ENCODE measurements at regions not wholly inside any gene's neighbourhood (a gene's known extent, or its start where the extent isn't known, plus 50 kb on each side); places are given as distances from the start of the nearest gene placed in this dataset.

- no peaks in the 10 kb centered on the region for H3K9me3 ChIP-seq
- H3K4me1 ChIP-seq = peaks cover 0 to 7% (median 0%) of the 10 kb centered on the region in 4 donors
- H3K27me3 ChIP-seq = no peaks in the 10 kb centered on the region
- no peaks in the 10 kb centered on the region for H3K36me3 ChIP-seq
- no peak for DNase-seq
- TF ChIP-seq POLR2A (IDR thresholded peaks at IDR 0.05) = no peak
- TF ChIP-seq, protein P1, sequence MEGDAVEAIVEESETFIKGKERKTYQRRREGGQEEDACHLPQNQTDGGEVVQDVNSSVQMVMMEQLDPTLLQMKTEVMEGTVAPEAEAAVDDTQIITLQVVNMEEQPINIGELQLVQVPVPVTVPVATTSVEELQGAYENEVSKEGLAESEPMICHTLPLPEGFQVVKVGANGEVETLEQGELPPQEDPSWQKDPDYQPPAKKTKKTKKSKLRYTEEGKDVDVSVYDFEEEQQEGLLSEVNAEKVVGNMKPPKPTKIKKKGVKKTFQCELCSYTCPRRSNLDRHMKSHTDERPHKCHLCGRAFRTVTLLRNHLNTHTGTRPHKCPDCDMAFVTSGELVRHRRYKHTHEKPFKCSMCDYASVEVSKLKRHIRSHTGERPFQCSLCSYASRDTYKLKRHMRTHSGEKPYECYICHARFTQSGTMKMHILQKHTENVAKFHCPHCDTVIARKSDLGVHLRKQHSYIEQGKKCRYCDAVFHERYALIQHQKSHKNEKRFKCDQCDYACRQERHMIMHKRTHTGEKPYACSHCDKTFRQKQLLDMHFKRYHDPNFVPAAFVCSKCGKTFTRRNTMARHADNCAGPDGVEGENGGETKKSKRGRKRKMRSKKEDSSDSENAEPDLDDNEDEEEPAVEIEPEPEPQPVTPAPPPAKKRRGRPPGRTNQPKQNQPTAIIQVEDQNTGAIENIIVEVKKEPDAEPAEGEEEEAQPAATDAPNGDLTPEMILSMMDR (IDR thresholded peaks at IDR 0.05) = no peak
- H3K27ac ChIP-seq = no peak overlapping the region
- H3K4me3 ChIP-seq = no peak overlapping the region
Measured at GRCh38 chr11:116272181-116272789, 500.5 kb downstream of the BUD13 start.

DNA sequence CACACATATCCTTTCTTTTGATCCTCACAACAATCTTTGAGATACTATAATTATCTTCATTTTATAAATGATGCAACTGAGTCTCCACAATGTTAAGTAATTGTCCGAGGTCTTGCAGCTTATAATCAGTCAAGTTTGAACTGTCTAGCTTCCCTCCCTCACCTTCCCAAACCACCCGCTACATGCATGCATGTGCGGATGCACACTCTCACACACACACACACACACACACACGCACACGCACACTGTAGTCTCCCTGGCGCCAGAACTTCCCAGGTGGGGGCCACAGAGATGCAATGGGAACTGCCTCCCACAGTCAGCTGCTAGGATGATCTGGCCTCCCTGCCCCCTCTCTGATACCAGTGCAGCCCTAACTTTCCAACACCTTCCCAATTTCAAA lies 501.3 kb downstream of the BUD13 start:
- H3K4me3 ChIP-seq = no peak overlapping the region
- no peaks in the 10 kb centered on the region for H3K36me3 ChIP-seq
- no peaks in the 10 kb centered on the region for H3K9me3 ChIP-seq
- H3K27ac ChIP-seq = no peak overlapping the region
- peaks cover 0 to 2% (median 0%) of the 10 kb centered on the region in 4 donors for H3K4me1 ChIP-seq
- TF ChIP-seq, protein P1 (IDR thresholded peaks at IDR 0.05) = no peak
- no peak for TF ChIP-seq POLR2A (IDR thresholded peaks at IDR 0.05)
- no peak for DNase-seq
- H3K27me3 ChIP-seq = no peaks in the 10 kb centered on the region

- no peak for TF ChIP-seq POLR2A (IDR thresholded peaks at IDR 0.05)
- TF ChIP-seq, protein P1 (IDR thresholded peaks at IDR 0.05) = no peak
- no peaks in the 10 kb centered on the region for H3K9me3 ChIP-seq
- no peaks in the 10 kb centered on the region for H3K36me3 ChIP-seq
- no peaks in the 10 kb centered on the region for H3K27me3 ChIP-seq
- no peaks in the 10 kb centered on the region for H3K4me1 ChIP-seq
- H3K27ac ChIP-seq = no peak overlapping the region
- DNase-seq = no peak
- H3K4me3 ChIP-seq = no peak overlapping the region
Measured at GRCh38 chr11:116267146-116267545, 505.6 kb downstream of the BUD13 start.

DNA sequence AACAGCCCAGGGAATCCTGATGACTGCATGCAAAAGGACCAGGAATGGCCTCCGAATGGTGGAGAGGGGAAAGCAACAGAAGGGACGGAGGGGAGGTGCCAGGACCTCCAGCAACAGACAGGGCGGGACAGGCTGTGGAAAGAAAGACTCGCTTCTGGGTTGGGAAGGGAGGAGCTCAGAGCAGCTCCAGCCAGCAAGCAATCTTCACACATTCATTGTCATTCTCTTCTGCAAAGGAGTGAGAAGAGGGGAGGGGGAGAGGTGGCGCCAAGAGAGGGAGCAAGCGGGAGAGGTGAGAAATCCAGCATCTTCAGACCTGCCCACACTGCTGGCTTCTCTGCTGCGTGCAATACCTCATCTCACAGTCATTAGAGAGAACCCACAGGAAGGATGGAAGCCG lies 509.0 kb downstream of the BUD13 start:
- Histone ChIP-seq H3K4me1 (no peaks in the 10 kb centered on the region), H3K27me3 (no peaks in the 10 kb centered on the region), H3K9me3 (no peaks in the 10 kb centered on the region), H3K27ac (no peak overlapping the region), H3K36me3 (no peaks in the 10 kb centered on the region), H3K4me3 (no peak overlapping the region)
- no peak for TF ChIP-seq POLR2A (IDR thresholded peaks at IDR 0.05)
- TF ChIP-seq, protein P1 (IDR thresholded peaks at IDR 0.05) = no peak
- DNase-seq = no peak

DNA sequence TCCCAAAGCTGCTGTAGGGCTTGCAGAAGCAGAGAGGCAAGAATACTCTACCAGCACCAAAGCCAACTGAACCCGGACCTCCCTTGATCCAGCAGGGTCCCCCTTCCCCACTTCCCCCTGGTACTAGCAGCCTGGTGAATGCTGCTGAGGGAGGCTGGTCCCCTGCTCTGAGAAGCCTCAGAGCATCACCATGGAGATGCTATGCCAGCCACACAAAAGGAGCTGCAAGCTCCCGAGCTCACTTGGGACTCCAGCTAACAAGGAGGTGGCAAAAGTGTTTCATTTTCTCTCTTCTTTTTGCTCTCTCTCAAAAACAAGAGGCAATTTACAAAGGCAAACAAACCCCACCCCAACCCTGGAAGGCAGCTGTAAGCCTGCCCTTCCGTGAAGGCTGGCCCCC lies 509.8 kb downstream of the BUD13 start:
- Histone ChIP-seq H3K36me3 (no peaks in the 10 kb centered on the region), H3K9me3 (no peaks in the 10 kb centered on the region), H3K4me3 (no peak overlapping the region), H3K27ac (no peak overlapping the region), H3K4me1 (no peaks in the 10 kb centered on the region), H3K27me3 (no peaks in the 10 kb centered on the region)
- TF ChIP-seq, protein P1 (IDR thresholded peaks at IDR 0.05) = no peak
- no peak for TF ChIP-seq POLR2A (IDR thresholded peaks at IDR 0.05)
- no peak for DNase-seq

DNA sequence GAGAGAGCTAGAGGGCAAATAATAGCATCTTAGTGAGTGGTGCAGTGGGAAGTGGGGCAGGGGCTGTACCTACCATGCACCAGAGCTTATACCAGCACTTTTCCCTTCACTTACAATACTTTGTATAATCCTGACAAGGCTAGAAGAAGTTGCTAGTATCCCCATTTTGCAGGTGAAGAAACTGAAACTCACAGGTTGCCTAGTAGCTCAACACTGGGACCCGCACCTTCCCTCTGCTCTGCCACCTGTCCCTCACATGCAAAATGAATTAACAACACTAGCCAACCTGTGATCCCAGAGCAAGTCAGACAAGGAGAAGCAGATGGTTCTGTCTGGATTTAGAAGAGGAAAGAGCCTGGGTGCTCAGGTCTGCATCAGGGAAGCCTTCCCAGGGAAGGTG lies 510.4 kb downstream of the BUD13 start:
- no peaks in the 10 kb centered on the region for H3K27me3 ChIP-seq
- H3K9me3 ChIP-seq = no peaks in the 10 kb centered on the region
- H3K36me3 ChIP-seq = no peaks in the 10 kb centered on the region
- no peak for DNase-seq
- TF ChIP-seq, protein P1 (IDR thresholded peaks at IDR 0.05) = no peak
- no peak for TF ChIP-seq POLR2A (IDR thresholded peaks at IDR 0.05)
- H3K4me3 ChIP-seq = no peak overlapping the region
- no peaks in the 10 kb centered on the region for H3K4me1 ChIP-seq
- H3K27ac ChIP-seq = no peak overlapping the region
